ENCODE measurements at regions not wholly inside any gene's neighbourhood (a gene's known extent, or its start where the extent isn't known, plus 50 kb on each side); places are given as distances from the start of the nearest gene placed in this dataset.
"Not testable (repeated sequence)": the region's sequence is repeated elsewhere in the genome, so short reads cannot be mapped to it uniquely, and the experiment has no call there.

DNA sequence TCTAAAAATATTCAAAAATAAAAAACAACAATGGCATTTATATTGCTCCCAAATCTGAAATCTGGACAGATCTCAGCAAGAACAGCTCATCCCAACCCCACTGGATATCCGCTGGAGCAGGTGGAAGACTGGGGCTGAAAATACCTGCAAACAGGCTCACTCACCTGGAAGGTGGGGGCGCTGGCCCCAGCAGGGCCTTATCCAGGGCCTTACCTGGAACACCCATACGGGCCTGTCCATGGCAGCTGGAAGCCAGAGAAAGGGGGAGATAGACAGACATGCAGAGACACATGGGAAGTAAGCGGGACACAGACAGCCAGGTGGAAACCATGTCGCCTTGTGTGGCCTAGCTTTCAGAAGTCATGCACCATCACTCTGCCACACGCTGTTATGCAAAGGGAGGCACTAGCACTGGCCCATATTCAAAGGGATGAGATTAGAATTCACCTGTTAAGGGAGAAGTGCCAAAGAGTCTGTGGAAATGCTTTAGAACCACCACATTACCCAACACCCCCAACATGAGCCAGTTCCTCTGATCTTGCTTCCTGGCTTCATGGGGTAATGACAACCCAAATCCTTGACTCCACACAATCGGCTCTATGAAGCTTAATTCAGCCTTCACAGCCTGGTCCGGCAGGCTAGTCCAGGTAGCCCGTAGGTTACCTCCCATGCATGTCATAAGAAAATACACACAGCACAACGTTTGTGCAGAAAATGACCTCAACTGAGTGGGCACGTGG is 99.0 kb upstream of the CDYL start:
- no peak for DNase-seq (ENCODE audit: low read depth)

DNA sequence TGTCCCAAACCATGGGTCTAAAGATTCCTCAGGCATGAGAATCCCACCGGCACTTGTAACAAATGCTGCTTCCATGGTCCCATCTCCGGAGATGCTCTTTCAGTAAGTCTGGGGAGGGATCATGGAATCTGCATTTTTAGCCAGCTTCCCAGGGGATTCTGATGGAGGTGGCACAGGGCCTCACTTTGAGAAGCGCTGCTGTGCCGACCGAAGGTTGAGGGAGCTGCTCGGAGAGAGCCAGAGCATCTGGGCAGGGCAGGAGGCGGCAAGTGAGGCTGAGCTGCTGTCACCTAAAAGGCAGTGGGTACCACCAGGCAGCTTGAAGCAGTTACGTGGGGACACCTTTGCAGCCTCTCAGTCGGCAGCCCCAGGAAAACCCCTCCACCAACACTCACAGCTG is 100.2 kb upstream of the CDYL start:
- DNase-seq (ENCODE audit: low read depth) = no peak

DNA sequence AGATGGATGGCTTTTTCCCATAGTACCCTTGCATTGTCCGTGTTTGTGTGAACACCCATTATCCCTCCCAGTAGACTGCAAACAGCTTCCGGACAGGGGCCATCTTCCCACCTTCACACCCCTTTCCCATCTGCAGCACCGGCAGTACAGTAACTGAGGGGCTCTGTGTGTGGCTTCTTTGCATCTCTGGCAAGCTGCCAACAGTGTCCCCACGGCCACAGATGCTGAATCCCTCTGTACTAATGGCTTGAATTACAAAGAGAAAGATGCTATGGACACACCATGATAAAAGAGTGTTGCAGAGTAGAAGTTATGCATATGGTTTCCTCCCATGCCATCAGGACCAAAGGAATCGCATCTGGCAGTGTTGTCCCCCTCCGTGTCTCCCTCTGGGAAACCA is 101.1 kb upstream of the CDYL start:
- no peak for DNase-seq (ENCODE audit: low read depth)

DNA sequence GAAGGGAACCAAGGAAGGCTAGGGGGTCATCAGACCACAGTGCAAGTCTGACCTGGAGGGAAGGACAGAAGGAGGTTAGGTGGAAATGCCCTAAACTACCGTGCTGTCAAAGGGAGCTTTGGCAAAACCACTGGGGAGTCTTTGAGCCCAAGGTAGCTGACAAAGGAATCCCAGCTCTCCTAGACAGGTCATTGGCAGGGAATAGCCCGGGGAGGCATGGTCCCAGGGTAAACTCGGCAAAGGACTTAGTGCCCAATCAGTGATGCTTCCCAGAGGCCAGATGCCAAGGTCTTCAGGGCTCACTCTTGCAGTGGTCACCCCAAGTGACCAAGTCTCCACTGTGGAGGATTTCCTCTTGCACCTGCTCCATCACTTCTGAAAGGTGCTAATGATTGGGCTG is 102.3 kb upstream of the CDYL start:
- DNase-seq (ENCODE audit: low read depth) = no peak

DNA sequence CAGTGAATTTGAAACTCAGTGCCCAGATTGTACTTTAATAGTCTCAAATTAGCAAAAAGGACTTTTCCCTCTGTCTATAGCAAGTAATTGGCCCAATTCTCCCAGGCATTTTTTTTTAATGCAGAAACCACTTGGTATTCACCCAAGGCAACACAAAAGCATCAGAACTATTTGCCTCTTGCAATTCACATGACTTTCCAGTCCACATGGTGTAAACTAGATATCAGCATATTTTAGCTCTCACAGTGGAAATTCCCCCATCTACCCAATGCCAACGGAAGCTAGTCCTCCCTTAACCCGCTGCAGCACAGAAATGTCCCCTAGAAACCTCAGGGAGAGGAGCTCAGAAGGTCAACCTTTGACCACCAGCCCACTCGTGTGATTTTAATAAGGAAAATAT is 103.4 kb upstream of the CDYL start:
- DNase-seq (ENCODE audit: low read depth) = no peak

DNA sequence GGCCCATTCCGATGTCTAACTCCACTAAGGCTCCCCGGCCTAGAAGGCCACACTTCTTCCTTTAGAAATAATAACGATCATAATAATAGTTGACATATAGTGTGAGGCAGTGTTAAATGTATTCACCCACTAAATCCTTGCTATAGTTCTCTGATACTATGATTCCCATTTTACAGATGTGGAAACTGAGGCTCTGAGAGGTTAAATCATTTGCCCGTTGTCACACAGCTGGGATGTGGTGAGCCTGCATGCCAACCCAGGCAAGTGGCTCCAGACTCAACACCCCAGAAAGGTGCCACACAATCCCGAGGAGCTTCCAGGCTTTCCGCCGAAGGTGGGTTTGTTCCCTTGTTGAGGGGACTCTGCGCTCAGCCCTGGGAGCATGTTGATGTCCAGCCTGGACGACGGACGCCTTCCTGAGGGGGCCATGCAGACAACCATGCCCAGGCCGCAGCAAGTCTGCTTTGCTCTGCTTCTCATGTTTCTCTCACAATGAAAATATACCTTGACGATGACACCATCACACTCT is 104.6 kb upstream of the CDYL start:
- DNase-seq (ENCODE audit: low read depth) = no peak

DNA sequence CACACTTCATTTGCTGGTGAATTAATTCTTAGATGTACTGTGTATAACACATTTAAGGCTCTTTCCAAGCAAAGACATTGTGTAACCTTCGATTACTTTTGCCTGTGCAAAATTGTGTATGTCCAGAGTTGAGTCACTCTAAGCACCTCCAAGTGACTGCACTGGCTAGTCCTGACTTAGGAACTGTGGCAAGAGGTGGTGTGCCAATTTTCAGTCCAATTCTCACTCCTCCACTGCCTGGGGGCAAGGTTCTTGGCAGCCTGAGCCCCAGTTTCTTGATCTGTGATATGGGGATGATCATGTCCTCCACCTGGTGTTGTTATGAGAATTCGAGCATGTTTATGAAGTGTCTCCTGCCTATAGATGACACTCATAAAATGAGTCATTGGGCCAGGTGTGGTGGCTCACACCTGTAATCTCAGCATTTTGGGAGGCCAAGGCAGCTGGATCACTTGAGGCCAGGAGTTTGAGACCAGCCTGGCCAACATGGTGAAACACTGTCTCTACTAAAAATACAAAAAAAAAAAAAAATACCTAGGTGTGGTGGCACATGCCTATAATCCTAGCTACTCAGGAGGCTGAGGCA is 105.3 kb upstream of the CDYL start:
- DNase-seq (ENCODE audit: low read depth) = no peak

DNA sequence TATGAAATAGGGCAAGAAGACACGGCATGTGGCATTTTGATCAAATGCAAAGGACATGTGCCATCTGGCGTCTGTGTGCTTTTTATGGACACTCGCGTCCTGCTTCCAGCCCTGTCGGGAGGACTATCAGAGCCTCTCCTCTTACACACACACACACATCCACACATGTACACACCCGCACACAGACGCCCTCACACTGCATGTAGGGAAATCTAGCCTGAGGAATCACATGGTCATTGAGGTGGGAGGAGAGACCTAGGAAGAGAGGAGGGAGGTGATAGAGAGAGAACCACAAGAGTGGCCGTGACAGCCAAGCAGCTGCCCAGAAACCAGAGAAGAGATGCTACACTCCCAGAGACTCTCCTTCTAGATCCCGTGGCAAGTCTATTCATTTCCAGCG is 105.9 kb upstream of the CDYL start:
- no peak for DNase-seq (ENCODE audit: low read depth)

DNA sequence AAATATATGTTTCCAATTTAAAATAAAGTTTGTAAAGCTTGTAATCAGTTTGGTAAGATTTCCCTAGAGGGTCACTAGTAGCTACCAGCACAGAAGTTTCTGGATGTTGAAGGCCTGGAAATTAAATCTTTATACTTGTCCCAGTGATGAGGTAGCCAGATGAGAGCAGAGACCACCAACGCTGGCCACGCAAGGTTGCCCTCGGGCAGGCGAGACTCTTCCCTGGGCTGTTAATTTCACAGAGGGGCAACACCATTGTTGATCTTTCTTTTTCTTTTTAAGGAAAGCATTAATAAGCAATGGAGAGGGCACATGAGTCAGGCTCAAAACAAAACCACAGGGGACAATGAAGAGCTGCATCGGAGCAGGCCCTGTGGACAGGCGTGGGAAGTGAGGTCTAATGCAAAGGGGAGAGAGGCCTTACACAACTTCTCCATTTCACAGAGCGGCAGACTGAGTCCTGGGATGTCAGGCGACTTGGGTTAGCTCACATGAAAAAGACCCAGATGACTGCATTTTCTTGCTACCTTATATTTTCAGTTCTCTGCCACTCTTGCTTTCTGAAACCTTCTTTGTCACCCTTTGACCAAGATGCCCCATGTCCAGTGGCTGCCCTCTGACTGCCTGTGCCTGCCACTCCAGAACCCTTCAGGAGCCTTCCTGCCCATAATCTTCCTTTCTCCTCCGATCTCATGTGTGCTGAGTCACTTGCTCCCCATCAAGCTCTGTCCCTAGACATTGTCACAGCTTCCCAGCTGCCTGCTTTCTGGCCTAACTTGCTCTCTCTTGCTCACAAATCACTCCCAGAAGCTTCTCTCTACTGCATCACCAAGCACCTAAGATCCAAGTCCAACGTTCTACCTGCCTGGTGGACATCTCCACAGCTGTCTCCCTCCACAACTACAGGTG is 107.7 kb upstream of the CDYL start:
- DNase-seq (ENCODE audit: low read depth) = no peak

DNA sequence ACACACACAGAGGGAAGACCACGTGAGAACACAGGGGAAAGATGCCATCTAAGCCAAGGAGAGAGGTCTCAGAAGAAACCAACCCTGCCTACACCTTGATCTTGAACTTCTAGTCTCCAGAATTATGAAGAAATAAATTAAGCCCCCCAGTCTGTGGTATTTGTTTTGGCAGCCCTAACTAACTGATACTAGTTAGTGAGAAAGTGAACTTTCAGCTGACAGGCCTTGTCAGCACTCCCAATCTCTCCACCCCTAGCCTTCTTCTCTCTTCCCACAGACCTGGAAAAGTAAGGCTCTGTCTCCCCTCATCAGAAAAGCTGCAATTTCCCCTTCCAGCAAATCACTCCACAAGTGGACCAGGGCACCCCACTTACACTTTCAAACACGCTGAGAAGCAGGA is 108.6 kb upstream of the CDYL start:
- no peak for DNase-seq (ENCODE audit: low read depth)

DNA sequence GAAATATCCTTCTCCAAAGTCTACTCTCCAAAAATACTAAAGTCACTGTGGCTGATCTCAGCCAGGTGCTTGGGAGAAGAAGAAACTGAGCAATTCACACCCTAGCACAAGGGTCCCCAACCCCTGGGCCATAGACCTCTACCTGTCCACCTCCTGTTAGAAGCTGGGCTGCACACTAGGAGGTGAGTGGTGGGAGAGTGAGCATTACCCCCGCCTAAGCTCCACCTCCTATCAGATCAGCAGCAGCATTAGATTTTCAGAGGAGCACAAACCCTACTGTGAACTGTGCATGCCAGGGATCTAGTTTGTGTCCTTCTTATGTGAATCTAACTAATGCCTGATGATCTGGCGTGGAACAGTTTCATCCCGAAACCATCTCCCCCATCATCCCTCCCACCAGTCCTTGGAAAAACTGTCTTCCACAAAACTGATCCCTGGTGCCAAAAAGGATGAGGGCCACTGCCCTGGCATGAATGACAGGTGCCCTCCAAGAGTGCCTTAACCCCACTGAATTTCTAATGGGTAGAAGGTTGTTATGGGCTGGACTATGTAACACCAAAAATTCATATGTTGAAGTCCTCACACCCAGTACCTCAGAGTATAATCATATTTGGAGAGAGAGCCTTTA is 109.2 kb upstream of the CDYL start:
- no peak for DNase-seq (ENCODE audit: low read depth)

DNA sequence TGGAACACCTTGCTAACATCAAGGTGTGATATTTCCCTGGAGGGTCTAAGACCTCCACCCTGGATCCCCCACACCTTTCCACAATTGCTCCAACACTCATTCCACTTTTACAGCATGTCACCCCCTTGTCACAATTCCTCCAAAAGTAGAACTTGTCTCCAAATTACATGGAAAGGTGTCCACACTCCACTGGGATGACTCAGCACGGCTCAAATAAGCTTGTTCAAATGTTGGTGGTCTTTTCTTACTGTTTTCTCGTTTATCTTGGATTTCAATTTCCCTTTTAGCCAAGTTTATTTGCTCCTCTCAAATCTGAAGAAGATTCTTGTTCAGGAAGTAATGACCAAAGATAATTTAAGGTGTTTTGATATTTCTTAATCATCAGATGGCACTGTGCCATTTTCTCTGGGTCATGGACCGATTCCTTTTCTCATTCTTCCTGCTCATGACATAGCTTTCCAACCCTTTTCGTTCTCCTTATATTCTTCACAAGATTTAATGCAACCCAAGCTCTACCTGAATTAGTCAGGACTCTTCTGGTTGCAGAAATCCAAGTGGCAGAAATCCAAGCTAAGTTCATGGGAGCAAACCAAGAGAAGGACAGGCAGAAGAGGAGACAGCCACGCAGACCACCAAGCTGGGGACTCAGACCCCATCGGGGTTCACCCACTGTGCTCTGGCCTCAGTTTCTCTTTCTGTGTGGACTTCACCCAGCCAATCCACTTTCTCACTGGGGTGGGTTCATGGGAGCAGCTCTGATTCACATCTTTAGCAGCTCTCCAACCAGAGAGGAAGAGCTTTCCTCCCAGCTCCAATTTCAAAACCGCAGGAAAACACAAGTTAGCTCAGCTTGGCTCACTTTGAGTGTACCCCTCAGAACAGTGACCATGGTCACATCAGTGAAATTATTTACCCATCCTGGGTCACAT is 110.5 kb upstream of the CDYL start:
- DNase-seq (ENCODE audit: low read depth) = no peak

DNA sequence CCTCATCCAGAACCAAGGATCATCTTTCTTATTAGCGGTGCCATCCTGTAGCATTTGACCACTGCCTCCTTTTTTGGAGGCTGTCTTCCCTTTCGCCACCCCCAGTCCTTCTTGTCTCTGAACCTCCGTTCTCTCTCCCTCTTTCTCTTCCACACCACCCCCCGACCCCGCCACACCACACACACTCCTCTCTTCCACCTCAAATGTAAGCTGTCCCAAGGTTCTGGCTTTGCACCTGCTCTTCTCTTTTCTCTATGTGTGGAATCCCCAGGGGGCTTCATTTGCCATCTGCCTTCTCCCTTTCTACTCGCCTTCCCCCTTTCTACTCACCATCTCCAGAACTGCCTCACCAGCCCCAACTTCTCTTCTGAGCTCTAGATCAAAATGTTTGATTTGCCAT is 111.3 kb upstream of the CDYL start:
- no peak for DNase-seq (ENCODE audit: low read depth)

DNA sequence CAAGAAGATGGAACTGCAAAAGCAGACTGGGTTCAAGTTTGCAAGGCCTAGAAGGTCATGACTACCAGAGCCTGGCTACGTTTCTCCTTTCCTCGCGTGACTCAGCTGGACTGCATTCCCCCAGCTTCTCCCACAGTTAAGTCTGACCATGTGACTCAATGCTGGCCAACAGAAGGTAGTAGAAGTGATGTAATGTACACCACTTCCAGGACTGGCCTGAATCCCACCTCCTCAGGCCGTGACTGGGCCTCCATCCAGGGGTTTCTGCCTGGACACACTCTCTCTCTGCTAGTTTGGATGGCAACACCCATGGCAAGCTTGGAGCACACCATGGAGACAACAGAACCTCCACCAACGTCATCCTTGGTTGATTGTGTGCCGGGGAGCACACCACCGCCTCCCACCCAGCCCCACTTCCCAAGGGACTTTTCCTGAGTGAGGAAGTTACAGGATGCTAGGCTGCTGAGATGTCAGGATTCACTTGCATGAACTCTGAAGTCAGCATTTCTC is 112.0 kb upstream of the CDYL start:
- DNase-seq (ENCODE audit: low read depth) = peak; percentile 83

DNA sequence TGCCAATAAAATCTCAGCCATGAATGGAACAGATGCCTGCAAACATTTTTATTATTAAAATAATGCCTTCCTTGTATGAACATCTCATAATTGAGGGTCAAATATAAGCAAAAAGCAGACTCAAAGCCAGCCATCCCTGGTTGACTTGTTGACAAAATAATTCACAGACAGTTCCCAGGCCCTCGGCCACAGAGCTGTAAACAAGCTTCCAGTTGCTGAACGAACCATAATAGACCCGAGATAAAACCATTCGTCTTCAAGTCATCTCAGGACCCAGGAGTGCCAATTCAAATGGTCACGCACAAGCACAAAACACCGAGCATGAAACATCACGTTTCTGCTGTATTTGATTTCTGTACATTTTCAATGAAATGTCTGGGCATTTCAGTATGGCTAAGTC is 113.3 kb upstream of the CDYL start:
- DNase-seq (ENCODE audit: low read depth) = no peak

DNA sequence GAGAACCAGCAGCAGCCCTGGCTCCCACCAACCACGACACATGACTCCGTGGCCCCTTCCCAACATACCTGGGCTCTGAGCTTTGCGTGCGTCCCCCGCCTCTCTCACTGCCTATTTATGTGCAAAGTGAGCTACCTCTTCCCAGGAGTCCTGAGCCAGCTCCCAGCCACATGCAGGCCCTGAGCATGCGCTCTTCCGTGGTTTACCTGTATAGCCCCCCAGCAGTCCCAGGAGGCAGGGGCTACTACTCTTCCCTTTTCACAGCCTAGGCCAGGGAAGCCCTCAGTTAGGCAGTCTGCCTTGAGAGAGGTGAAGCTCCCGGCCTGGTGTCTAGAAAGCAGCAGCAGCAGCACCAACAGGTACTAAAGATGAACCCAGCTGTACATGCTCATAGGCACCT is 114.8 kb upstream of the CDYL start:
- DNase-seq (ENCODE audit: low read depth) = no peak

DNA sequence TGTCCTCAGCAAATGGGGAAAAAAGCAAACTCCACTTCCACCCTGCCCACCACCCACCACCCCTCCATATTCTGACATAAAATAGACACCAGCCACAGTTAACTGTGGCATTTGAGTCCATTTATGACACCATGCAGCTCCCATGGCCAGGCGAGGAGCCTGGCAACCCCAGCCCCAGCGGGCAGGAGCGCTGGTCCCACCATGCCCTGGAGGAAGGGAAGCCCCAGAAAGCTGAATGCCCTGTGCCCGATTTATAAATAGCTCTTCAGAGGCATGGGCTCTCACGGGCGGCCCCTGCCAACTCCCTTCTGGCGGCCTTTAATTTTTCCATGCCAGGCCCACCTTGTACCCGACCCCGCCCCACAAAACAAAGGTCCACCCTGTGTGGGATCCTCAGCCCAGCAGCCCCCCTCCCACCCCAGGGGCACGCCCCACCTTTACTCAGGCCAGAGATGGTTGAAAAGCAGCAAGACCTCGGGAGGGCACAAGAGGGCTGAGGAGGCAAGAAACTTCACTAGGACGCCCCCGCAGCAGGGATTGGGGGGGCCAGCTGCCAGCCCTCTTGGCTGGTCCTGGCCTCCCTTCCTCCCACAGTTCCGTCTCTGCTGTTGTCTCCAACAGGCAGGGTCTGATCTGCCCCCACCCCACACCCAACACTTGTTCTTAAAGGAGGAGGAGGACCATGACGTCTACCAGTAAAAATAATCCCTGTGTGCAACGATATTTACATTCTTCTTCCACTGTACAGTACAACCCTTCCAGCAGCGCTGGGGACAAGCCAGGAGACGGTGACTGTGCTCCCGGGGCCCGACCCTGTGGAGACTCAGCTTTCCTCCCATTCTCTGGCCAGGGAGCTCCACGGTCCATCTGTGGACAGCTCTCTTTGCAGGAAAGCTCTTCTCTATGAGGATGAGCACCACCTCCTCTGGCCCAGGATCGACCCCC is 115.6 kb upstream of the CDYL start:
- DNase-seq (ENCODE audit: low read depth) = no peak

DNA sequence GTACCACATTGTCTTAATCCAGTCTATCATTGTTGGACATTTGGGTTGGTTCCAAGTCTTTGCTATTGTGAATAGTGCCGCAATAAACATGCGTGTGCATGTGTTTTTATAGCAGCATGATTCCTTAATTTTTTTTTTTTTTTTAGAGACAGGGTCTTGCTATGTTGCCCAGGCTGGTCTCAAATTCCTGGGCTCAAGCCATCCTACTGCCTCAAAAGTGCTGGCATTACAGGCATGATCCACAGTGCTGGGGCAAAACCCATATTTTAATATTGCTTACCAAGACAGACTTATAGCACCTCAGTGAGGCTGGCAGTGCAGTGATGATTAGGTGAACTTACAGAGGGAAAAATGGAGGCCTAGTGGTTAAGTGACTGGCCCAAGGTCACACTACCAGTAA is 116.5 kb upstream of the CDYL start:
- not testable (repeated sequence) for DNase-seq (ENCODE audit: low read depth)

DNA sequence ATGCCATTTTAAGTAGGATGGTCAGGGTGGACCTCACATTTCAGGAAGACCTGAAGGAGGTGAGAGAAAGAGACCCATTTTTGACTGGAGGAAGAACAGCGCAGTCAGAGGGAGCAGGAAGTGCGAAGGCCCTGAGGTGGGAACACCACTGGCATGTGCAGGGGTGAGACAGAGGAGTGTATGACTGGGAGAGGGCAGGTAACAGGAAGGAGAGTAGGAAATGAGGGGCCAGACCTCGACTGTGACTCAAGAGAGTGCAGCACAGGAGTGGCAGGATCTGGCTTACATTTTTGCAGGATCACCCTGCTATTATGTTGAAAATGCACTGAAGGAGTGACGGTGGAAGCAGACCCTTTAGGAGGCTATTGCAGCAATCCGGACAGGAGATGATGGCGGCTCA is 117.7 kb upstream of the CDYL start:
- DNase-seq (ENCODE audit: low read depth) = no peak

DNA sequence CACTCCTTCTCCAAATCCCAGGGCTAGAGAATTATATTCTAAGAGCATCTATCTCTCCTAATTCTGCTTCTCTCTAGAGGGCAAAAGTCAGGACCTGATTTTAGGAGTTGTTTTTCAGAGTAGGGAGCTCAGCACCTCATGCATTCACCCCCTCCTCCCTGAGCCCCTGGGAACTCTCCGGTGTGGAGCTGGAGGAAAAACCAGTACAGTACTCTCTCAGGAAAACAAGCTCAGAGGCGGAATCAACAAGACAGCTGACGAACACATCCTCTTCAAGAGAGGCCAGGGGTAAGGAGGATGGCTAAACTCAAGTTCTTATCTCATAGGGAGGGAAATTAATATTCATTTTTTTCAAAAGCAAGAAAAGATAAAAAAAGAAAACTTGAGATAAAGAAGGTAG is 120.1 kb upstream of the CDYL start:
- DNase-seq (ENCODE audit: low read depth) = no peak

Measured in fibroblast of the conjunctiva (primary cell).